ENCODE measurements at regions not wholly inside any gene's neighbourhood (a gene's known extent, or its start where the extent isn't known, plus 50 kb on each side); places are given as distances from the start of the nearest gene placed in this dataset.

DNA sequence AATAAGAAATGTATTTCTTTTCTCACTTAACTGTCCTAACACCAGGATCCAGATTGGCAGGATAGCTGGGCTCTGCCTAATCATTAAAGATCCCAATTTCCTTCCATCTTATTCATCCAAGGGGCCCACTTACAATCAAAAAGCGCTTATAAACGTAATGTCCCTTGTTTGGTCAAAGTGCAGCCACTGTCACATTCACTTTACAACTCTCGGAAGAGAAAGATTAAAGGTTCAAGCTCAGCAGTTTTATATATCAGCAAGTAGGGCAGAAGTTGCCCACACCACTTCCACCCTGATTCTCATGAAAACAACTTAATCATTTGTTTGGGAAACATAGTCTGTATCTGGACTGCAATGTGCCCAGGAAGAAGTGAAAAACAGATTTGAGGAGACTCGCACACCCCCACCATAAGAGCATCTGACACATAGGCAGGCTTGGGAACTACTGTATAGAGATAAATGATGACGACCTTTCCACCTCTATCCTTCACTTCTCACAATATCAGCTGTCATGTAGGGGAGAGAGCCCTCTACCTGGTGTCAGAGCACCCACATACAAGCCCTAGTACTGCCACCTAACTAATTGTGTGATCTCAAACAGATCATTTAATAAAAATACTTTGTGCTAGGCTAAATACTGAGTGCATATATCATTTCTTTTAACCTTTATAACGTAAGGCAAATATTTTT lies 80.8 kb downstream of the CAPZA3 start:
- H3K4me1 ChIP-seq = no peaks in the 10 kb centered on the region
- no peak overlapping the region for H3K27ac ChIP-seq
- intact Hi-C loops (cut with DNase I) = no loop called here
- TF ChIP-seq, protein P1, sequence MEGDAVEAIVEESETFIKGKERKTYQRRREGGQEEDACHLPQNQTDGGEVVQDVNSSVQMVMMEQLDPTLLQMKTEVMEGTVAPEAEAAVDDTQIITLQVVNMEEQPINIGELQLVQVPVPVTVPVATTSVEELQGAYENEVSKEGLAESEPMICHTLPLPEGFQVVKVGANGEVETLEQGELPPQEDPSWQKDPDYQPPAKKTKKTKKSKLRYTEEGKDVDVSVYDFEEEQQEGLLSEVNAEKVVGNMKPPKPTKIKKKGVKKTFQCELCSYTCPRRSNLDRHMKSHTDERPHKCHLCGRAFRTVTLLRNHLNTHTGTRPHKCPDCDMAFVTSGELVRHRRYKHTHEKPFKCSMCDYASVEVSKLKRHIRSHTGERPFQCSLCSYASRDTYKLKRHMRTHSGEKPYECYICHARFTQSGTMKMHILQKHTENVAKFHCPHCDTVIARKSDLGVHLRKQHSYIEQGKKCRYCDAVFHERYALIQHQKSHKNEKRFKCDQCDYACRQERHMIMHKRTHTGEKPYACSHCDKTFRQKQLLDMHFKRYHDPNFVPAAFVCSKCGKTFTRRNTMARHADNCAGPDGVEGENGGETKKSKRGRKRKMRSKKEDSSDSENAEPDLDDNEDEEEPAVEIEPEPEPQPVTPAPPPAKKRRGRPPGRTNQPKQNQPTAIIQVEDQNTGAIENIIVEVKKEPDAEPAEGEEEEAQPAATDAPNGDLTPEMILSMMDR (IDR thresholded peaks at IDR 0.05) = no peak
- TF ChIP-seq POLR2A (IDR thresholded peaks at IDR 0.05) (no peak), POLR2AphosphoS5 (IDR thresholded peaks at IDR 0.05; ENCODE audit: insufficient read depth in 1 of 2, low read depth in 1 of 2) (no peak)
- no peaks in the 10 kb centered on the region for H3K9me3 ChIP-seq
- H3K36me3 ChIP-seq = no peaks in the 10 kb centered on the region
- no peak overlapping the region for H3K4me3 ChIP-seq
- no peaks in the 10 kb centered on the region for H3K27me3 ChIP-seq
- no peak for DNase-seq (ENCODE audit: extremely low spot score in 2 of 2)

DNA sequence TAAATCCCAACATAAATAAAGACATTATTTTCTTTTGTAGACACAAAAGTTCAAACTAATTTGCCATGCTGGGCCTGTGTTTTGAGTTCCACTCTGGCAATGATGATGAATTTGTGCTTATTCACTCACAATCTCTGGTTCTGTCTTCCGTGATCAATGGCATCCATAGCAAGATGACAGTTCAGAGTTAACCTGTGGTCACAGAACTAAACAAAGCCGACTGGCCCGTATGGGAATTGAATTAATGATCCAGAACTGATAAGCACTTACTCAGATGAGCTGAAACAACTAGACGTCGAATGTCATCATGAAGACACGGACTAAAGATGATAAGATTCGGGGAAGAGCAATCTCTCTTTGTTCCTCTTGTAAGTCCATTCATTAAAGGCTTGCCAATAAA lies 81.6 kb downstream of the CAPZA3 start:
- no peaks in the 10 kb centered on the region for H3K4me1 ChIP-seq
- H3K27me3 ChIP-seq = no peaks in the 10 kb centered on the region
- no peak overlapping the region for H3K4me3 ChIP-seq
- no peaks in the 10 kb centered on the region for H3K36me3 ChIP-seq
- DNase-seq (ENCODE audit: extremely low spot score in 2 of 2) = no peak
- H3K9me3 ChIP-seq = no peaks in the 10 kb centered on the region
- TF ChIP-seq POLR2A (IDR thresholded peaks at IDR 0.05) = no peak
- TF ChIP-seq, protein P1 (IDR thresholded peaks at IDR 0.05) = no peak
- TF ChIP-seq POLR2AphosphoS5 (IDR thresholded peaks at IDR 0.05; ENCODE audit: insufficient read depth in 1 of 2, low read depth in 1 of 2) = no peak
- intact Hi-C loops (cut with DNase I) = no loop called here
- H3K27ac ChIP-seq = no peak overlapping the region

DNA sequence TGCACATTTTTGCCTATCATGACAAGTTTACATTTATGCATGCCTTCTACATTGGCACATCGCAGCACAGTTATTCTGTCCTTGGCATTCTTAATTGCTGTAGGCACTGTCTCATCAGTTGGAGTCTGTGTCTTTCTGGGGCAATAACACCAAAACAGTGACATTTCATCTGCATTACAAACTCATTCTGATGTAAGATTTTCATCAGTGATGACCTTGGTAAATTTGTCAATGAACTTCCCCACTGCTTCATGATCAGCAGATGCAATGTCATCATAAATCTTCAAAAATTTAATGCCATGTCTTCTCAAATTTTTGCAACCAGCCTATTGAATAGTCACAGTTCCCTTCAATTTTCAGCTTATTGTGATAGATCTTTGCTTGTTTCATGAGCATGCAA lies 85.5 kb downstream of the CAPZA3 start:
- TF ChIP-seq, protein P1 (IDR thresholded peaks at IDR 0.05) = no peak
- TF ChIP-seq POLR2A (IDR thresholded peaks at IDR 0.05) (no peak), POLR2AphosphoS5 (IDR thresholded peaks at IDR 0.05; ENCODE audit: insufficient read depth in 1 of 2, low read depth in 1 of 2) (no peak)
- intact Hi-C loops (cut with DNase I) = no loop called here
- no peak for DNase-seq (ENCODE audit: extremely low spot score in 2 of 2)
- H3K9me3 ChIP-seq = no peaks in the 10 kb centered on the region
- no peaks in the 10 kb centered on the region for H3K27me3 ChIP-seq
- H3K4me1 ChIP-seq = no peaks in the 10 kb centered on the region
- no peaks in the 10 kb centered on the region for H3K36me3 ChIP-seq
- H3K27ac ChIP-seq = no peak overlapping the region
- H3K4me3 ChIP-seq = no peak overlapping the region

DNA sequence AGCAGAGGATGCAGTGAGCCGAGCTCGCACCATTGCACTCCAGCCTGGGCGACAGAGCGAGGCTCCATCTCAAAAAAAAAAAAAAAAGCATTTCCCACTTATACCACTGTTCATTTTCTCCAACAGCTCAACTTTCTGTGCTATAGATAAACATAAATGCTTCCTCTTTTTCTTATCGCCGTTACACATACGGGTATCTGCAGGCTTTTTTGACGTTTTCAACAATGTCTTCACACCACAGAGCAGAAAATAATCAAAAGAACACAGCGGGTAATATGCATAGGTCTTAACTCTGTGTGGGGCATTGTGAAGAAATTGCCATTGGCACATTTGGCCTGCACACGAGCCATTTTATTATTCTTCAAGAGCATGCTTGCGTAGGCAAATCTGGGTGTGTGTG lies 86.4 kb downstream of the CAPZA3 start:
- TF ChIP-seq POLR2AphosphoS5 (IDR thresholded peaks at IDR 0.05; ENCODE audit: insufficient read depth in 1 of 2, low read depth in 1 of 2) (no peak), POLR2A (IDR thresholded peaks at IDR 0.05) (no peak)
- TF ChIP-seq, protein P1 (IDR thresholded peaks at IDR 0.05) = no peak
- Histone ChIP-seq H3K27me3 (no peaks in the 10 kb centered on the region), H3K27ac (no peak overlapping the region), H3K4me3 (no peak overlapping the region), H3K4me1 (no peaks in the 10 kb centered on the region), H3K36me3 (no peaks in the 10 kb centered on the region), H3K9me3 (no peaks in the 10 kb centered on the region)
- intact Hi-C loops (cut with DNase I) = no loop called here
- DNase-seq (ENCODE audit: extremely low spot score in 2 of 2) = no peak

DNA sequence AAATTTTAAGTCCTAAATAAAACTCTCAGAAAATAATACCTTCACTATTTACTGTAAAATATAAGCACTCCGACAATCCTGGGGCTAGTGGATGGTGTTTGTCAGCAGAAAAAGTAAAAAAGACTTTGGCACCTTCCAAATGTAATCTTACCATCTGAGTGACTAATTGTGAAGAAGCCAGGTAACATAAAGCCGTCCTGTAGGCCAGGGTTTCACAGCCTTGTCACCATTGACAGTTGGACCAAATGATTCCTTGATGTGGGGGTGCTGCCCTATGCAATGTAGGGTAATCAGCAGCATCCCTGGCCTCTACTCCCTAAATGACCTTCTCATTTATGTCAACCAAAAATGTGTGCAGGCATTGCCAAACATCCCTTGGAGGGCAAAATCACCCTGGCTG lies 87.2 kb downstream of the CAPZA3 start:
- Histone ChIP-seq H3K36me3 (no peaks in the 10 kb centered on the region), H3K27me3 (no peaks in the 10 kb centered on the region), H3K4me1 (no peaks in the 10 kb centered on the region), H3K4me3 (no peak overlapping the region), H3K27ac (no peak overlapping the region), H3K9me3 (no peaks in the 10 kb centered on the region)
- intact Hi-C loops (cut with DNase I) = no loop called here
- no peak for DNase-seq (ENCODE audit: extremely low spot score in 2 of 2)
- TF ChIP-seq, protein P1 (IDR thresholded peaks at IDR 0.05) = no peak
- no peak for TF ChIP-seq POLR2A (IDR thresholded peaks at IDR 0.05)
- TF ChIP-seq POLR2AphosphoS5 (IDR thresholded peaks at IDR 0.05; ENCODE audit: insufficient read depth in 1 of 2, low read depth in 1 of 2) = no peak

All from vagina (tissue), 2 donors.